ENCODE measurements at regions not wholly inside any gene's neighbourhood (a gene's known extent, or its start where the extent isn't known, plus 50 kb on each side); places are given as distances from the start of the nearest gene placed in this dataset.

GRCh38 chr14:53391631-53392285 is 238.6 kb upstream of the DDHD1 start:
- Histone ChIP-seq H3K27ac (ENCODE audit: low read depth, low read length) (no peak overlapping the region), H3F3A (ENCODE audit: insufficient read depth) (no peaks in the 10 kb centered on the region), H3K79me2 (ENCODE audit: insufficient read depth, low read length) (no peaks in the 10 kb centered on the region), H2AFZ (ENCODE audit: low read depth, low read length, severe bottlenecking) (no peak overlapping the region), H3K36me3 (ENCODE audit: low read length) (no peaks in the 10 kb centered on the region), H3K9ac (ENCODE audit: low read length) (no peak overlapping the region), H3K9me3 (ENCODE audit: insufficient read depth, low read length) (peaks cover 11% of the 10 kb centered on the region), H3K27me3 (ENCODE audit: low read length) (no peaks in the 10 kb centered on the region), H3K4me2 (ENCODE audit: low read depth, low read length, poor library complexity, severe bottlenecking) (no peak overlapping the region), H3K4me3 (ENCODE audit: insufficient read depth, low read length, poor library complexity, severe bottlenecking) (no peak overlapping the region), H3K9me2 (replicated peaks; ENCODE audit: insufficient read depth, low read length) (no peaks in the 10 kb centered on the region), H4K20me1 (ENCODE audit: low read depth, low read length) (no peaks in the 10 kb centered on the region)
- TF ChIP-seq CTCF (IDR thresholded peaks at IDR 0.05; ENCODE audit: insufficient read depth, low read length, poor library complexity, severe bottlenecking) (no peak), EZH2phosphoT487 (conservative IDR thresholded peaks at IDR 0.05; ENCODE audit: low read length) (no peak)

- no peak overlapping the region for H3K4me2 ChIP-seq (ENCODE audit: low read depth, low read length, poor library complexity, severe bottlenecking)
- no peaks in the 10 kb centered on the region for H3K9me2 ChIP-seq (replicated peaks; ENCODE audit: insufficient read depth, low read length)
- H3K27ac ChIP-seq (ENCODE audit: low read depth, low read length): no peak overlapping the region
- no peak for TF ChIP-seq CTCF (IDR thresholded peaks at IDR 0.05; ENCODE audit: insufficient read depth, low read length, poor library complexity, severe bottlenecking)
- no peak for TF ChIP-seq EZH2phosphoT487 (conservative IDR thresholded peaks at IDR 0.05; ENCODE audit: low read length)
- no peak overlapping the region for H2AFZ ChIP-seq (ENCODE audit: low read depth, low read length, severe bottlenecking)
- no peak overlapping the region for H3K4me3 ChIP-seq (ENCODE audit: insufficient read depth, low read length, poor library complexity, severe bottlenecking)
- no peaks in the 10 kb centered on the region for H3F3A ChIP-seq (ENCODE audit: insufficient read depth)
- no peaks in the 10 kb centered on the region for H4K20me1 ChIP-seq (ENCODE audit: low read depth, low read length)
- no peak overlapping the region for H3K9ac ChIP-seq (ENCODE audit: low read length)
- H3K36me3 ChIP-seq (ENCODE audit: low read length): no peaks in the 10 kb centered on the region
- peaks cover 8% of the 10 kb centered on the region for H3K9me3 ChIP-seq (ENCODE audit: insufficient read depth, low read length)
- H3K27me3 ChIP-seq (ENCODE audit: low read length): no peaks in the 10 kb centered on the region
- H3K79me2 ChIP-seq (ENCODE audit: insufficient read depth, low read length): no peaks in the 10 kb centered on the region
These were observed 238.0 kb upstream of the DDHD1 start for GRCh38 chr14:53391156-53391555.

GRCh38 chr14:53390008-53390407 is 236.9 kb upstream of the DDHD1 start:
- Histone ChIP-seq H3K79me2 (ENCODE audit: insufficient read depth, low read length) (no peaks in the 10 kb centered on the region), H4K20me1 (ENCODE audit: low read depth, low read length) (no peaks in the 10 kb centered on the region), H3K36me3 (ENCODE audit: low read length) (no peaks in the 10 kb centered on the region), H3K27me3 (ENCODE audit: low read length) (no peaks in the 10 kb centered on the region), H3K4me3 (ENCODE audit: insufficient read depth, low read length, poor library complexity, severe bottlenecking) (no peak overlapping the region), H3K9me2 (replicated peaks; ENCODE audit: insufficient read depth, low read length) (no peaks in the 10 kb centered on the region), H3K9me3 (ENCODE audit: insufficient read depth, low read length) (peaks cover 5% of the 10 kb centered on the region), H3K4me2 (ENCODE audit: low read depth, low read length, poor library complexity, severe bottlenecking) (no peak overlapping the region), H3F3A (ENCODE audit: insufficient read depth) (no peaks in the 10 kb centered on the region), H3K9ac (ENCODE audit: low read length) (no peak overlapping the region), H2AFZ (ENCODE audit: low read depth, low read length, severe bottlenecking) (no peak overlapping the region), H3K27ac (ENCODE audit: low read depth, low read length) (no peak overlapping the region)
- TF ChIP-seq CTCF (IDR thresholded peaks at IDR 0.05; ENCODE audit: insufficient read depth, low read length, poor library complexity, severe bottlenecking) (no peak), EZH2phosphoT487 (conservative IDR thresholded peaks at IDR 0.05; ENCODE audit: low read length) (no peak)

Measured in SU-DHL-6 (cell line).